H9 (cell line): ENCODE measurements at regions not wholly inside any gene's neighbourhood (a gene's known extent, or its start where the extent isn't known, plus 50 kb on each side); places are given as distances from the start of the nearest gene placed in this dataset.

Source experiments
- DNase-seq: peaks from one replicate; pipeline ENCODE4 v3.0.0-alpha.2; 2017
- H2AFZ ChIP-seq: one replicate; pipeline ENCODE4 v1.6.1; 2013; ENCODE audit warnings: mild to moderate bottlenecking, low read length, control low read depth, moderate library complexity
- H2AK5ac ChIP-seq: 2 replicates; pipeline ENCODE4 v1.6.1; 2013; ENCODE audit warnings: low read length, control low read depth, mixed read lengths; ENCODE audit not compliant: insufficient read length
- H2BK120ac ChIP-seq: one replicate; pipeline ENCODE4 v1.6.1; 2013; ENCODE audit warnings: low read depth, mild to moderate bottlenecking, low read length, control low read depth, inconsistent platforms; ENCODE audit not compliant: poor library complexity, severe bottlenecking
- H2BK12ac ChIP-seq: 2 replicates; pipeline ENCODE4 v1.6.1; 2013; ENCODE audit warnings: low read length, control low read depth, mixed read lengths, low read depth; ENCODE audit not compliant: insufficient read length
- H2BK15ac ChIP-seq: 2 replicates; pipeline ENCODE4 v1.6.1; 2013; ENCODE audit warnings: low read depth, low read length, control low read depth
- H2BK20ac ChIP-seq: one replicate; pipeline ENCODE4 v1.6.1; 2013; ENCODE audit warnings: low read depth, mild to moderate bottlenecking, low read length, control low read depth, inconsistent platforms; ENCODE audit not compliant: poor library complexity, severe bottlenecking
- H2BK5ac ChIP-seq: 2 replicates; pipeline ENCODE4 v1.6.1; 2013; ENCODE audit warnings: low read length, control low read depth, mixed read lengths; ENCODE audit not compliant: insufficient read length
- H3K14ac ChIP-seq: 2 replicates; pipeline ENCODE4 v1.6.1; 2013; ENCODE audit warnings: low read length, control low read depth; ENCODE audit not compliant: insufficient read depth
- H3K18ac ChIP-seq: 2 replicates; pipeline ENCODE4 v1.6.1; 2013; ENCODE audit warnings: low read depth, mild to moderate bottlenecking, mixed read lengths, low read length, control low read depth; ENCODE audit not compliant: insufficient read length
- H3K23ac ChIP-seq: 2 replicates; pipeline ENCODE4 v1.6.1; 2013; ENCODE audit warnings: low read length, control low read depth, mixed read lengths, low read depth; ENCODE audit not compliant: insufficient read length
- H3K23me2 ChIP-seq: 2 replicates; pipeline ENCODE4 v1.6.1; 2013; ENCODE audit warnings: low read depth, mild to moderate bottlenecking, mixed read lengths, low read length, control low read depth; ENCODE audit not compliant: insufficient read length, poor library complexity, severe bottlenecking
- H3K27ac ChIP-seq: 2 replicates; pipeline ENCODE4 v1.5.1; 2013; ENCODE audit warnings: low read length, control low read depth, mixed read lengths, low read depth; ENCODE audit not compliant: insufficient read length
- H3K27me3 ChIP-seq: 2 replicates; pipeline ENCODE4 v1.6.1; 2013; ENCODE audit warnings: low read length, control low read depth, inconsistent platforms; ENCODE audit not compliant: insufficient read depth
- H3K4ac ChIP-seq: 2 replicates; pipeline ENCODE4 v1.6.1; 2013; ENCODE audit warnings: low read depth, mild to moderate bottlenecking, control low read depth, inconsistent platforms, low read length, moderate library complexity
- H3K4me1 ChIP-seq: 2 replicates; pipeline ENCODE4 v1.6.1; 2013; ENCODE audit warnings: low read length, control low read depth, inconsistent platforms; ENCODE audit not compliant: insufficient read depth
- H3K4me2 ChIP-seq: 2 replicates; pipeline ENCODE4 v1.6.1; 2013; ENCODE audit warnings: low read length, control low read depth, mixed read lengths; ENCODE audit not compliant: insufficient read length, insufficient read depth
- H3K56ac ChIP-seq: 2 replicates; pipeline ENCODE4 v1.6.1; 2013; ENCODE audit warnings: low read depth, mild to moderate bottlenecking, mixed read lengths, low read length, control low read depth; ENCODE audit not compliant: insufficient read length
- H3K79me1 ChIP-seq: 2 replicates; pipeline ENCODE4 v1.6.1; 2013; ENCODE audit warnings: low read depth, mild to moderate bottlenecking, moderate library complexity, low read length, control low read depth, inconsistent platforms; ENCODE audit not compliant: insufficient read depth, poor library complexity, severe bottlenecking
- H3K79me2 ChIP-seq: 2 replicates; pipeline ENCODE4 v1.6.1; 2013; ENCODE audit warnings: low read length, control low read depth, inconsistent platforms; ENCODE audit not compliant: insufficient read depth
- H3K9ac ChIP-seq: 2 replicates; pipeline ENCODE4 v1.6.1; 2013; ENCODE audit warnings: low read length, control low read depth, mixed read lengths; ENCODE audit not compliant: insufficient read length; ENCODE audit errors: extremely low read depth
- H3K9me3 ChIP-seq: one replicate; pipeline ENCODE4 v1.6.1; 2013; ENCODE audit warnings: low read depth, low read length, inconsistent platforms; ENCODE audit not compliant: control insufficient read depth
- H3T11ph ChIP-seq: one replicate; pipeline ENCODE4 v1.6.1; 2013; ENCODE audit warnings: mild to moderate bottlenecking, low read length, control low read depth, inconsistent platforms
- H4K20me1 ChIP-seq: one replicate; pipeline ENCODE4 v1.6.1; 2013; ENCODE audit not compliant: control insufficient read depth, insufficient read length, insufficient read depth
- H4K5ac ChIP-seq: 2 replicates; pipeline ENCODE4 v1.6.1; 2013; ENCODE audit warnings: low read depth, mild to moderate bottlenecking, mixed read lengths, low read length, control low read depth; ENCODE audit not compliant: insufficient read length
- H4K8ac ChIP-seq: replicated peaks from 2 replicates; pipeline ENCODE4 v1.6.1; 2013; ENCODE audit warnings: low read length, control low read depth, mixed read lengths, low read depth; ENCODE audit not compliant: insufficient read length
- H4K91ac ChIP-seq: 2 replicates; pipeline ENCODE4 v1.6.1; 2013; ENCODE audit warnings: low read depth, mild to moderate bottlenecking, moderate library complexity, mixed read lengths, low read length, control low read depth; ENCODE audit not compliant: insufficient read length
- H3K27ac Mint-ChIP-seq, 3 experiments: 2 replicates in 2 of 3; 3 replicates in 1 of 3; pipeline ENCODE4 v1.8.0; 2020 to 2021; ENCODE audit warnings: mixed read lengths in 3 of 3, mild to moderate bottlenecking in 1 of 3, moderate library complexity in 1 of 3
- H3K27me3 Mint-ChIP-seq: 2 replicates; pipeline ENCODE4 v1.8.0; 2021; ENCODE audit warnings: low read depth, mild to moderate bottlenecking, moderate library complexity, mixed read lengths
- H3K36me3 Mint-ChIP-seq, 3 experiments: 2 replicates in 2 of 3; 3 replicates in 1 of 3; pipeline ENCODE4 v1.8.0; 2020 to 2021; ENCODE audit warnings: low read depth in 3 of 3, mixed read lengths in 3 of 3; ENCODE audit not compliant: insufficient read depth in 1 of 3
- H3K4me1 Mint-ChIP-seq, 2 experiments: 2 replicates each; pipeline ENCODE4 v1.8.0; 2020; ENCODE audit warnings: mixed read lengths in 2 of 2
- H3K4me3 Mint-ChIP-seq, 2 experiments: 2 replicates in 1 of 2; 3 replicates in 1 of 2; pipeline ENCODE4 v1.8.0; 2020 to 2021; ENCODE audit warnings: mild to moderate bottlenecking in 2 of 2, mixed read lengths in 2 of 2, moderate library complexity in 1 of 2
- H3K9me3 Mint-ChIP-seq, 2 experiments: 2 replicates in 1 of 2; 3 replicates in 1 of 2; pipeline ENCODE4 v1.8.0; 2020; ENCODE audit warnings: mild to moderate bottlenecking in 2 of 2, mixed read lengths in 2 of 2, moderate library complexity in 1 of 2
- WGBS: extraction: QIAGEN DNeasy Blood & Tissue Kit; methylation state at CpG from one replicate; pipeline ENCODE4 v1.1.7; 2013; ENCODE audit warnings: missing lambda C conversion rate, low lambda C conversion rate, mixed read lengths; ENCODE audit not compliant: insufficient read length; ENCODE audit errors: extremely low coverage; 5-methylcytosine and 5-hydroxymethylcytosine counted together
- TF ChIP-seq, protein P1 (sequence below): fragments of 200-600 bp; sonication (generic); conservative IDR thresholded peaks from 3 replicates; pipeline ENCODE4 v1.8.0; 2021; ENCODE audit warnings: antibody characterized with exemption, mild to moderate bottlenecking

DNA sequence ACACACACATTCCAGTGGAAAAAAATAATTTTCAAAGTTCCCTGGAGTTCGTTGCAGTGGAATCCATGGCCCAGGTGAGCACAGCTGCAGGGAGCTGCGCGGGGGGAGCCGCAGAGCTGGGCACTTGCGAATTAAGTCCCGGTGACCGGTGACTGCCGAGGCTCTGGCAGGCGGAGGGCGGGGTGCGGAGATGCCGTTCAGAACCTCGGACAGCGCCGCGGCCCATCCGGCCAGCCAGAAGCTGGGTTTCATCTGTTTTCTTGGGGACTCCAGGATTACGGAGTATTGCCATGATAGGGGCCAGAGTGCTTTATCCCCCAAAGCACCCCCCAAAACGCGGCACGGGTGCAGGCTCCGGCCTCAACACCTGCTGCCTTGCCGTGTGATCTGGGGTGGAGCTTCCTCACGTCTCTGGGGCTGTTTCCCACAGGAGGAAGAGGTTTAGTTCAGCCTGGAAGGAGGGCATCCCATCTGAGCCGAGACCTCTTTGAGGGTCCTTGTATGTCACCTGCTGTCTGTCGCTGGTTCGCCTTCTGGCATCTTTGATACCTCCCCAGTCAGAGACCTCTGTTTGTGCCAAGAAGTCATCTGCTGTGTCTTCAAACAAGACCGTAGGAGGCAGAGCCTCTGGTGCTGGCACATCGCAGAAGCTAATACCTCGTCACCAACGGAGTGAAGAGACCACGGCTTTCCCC, 99.4 kb downstream of the YTHDF1 start:
- Histone ChIP-seq H3T11ph (no peak overlapping the region), H3K23me2 (no peaks in the 10 kb centered on the region), H3K23ac (no peak overlapping the region), H4K20me1 (no peaks in the 10 kb centered on the region), H4K8ac (no peak overlapping the region), H3K14ac (no peak overlapping the region; the same call in 1 of the 2 replicates), H3K18ac (no peak overlapping the region), H3K4ac (no peak overlapping the region), H2AFZ (no peak overlapping the region), H2BK120ac (no peak overlapping the region), H3K27ac (no peak overlapping the region), H3K56ac (no peak overlapping the region), H2BK5ac (no peak overlapping the region), H2BK12ac (no peak overlapping the region), H3K4me2 (no peak overlapping the region), H2BK20ac (no peak overlapping the region), H3K27me3 (no peaks in the 10 kb centered on the region; the same call in 1 of the 2 replicates), H3K9me3 (no peaks in the 10 kb centered on the region), H4K91ac (no peak overlapping the region), H4K5ac (no peak overlapping the region), H3K79me2 (no peaks in the 10 kb centered on the region), H3K79me1 (no peaks in the 10 kb centered on the region), H3K9ac (no peak overlapping the region), H2AK5ac (no peak overlapping the region), H3K4me1 (no peaks in the 10 kb centered on the region), H2BK15ac (no peak overlapping the region)
- peaks cover 0 to 3% of the 10 kb centered on the region in 2 experiments; a peak in 2 of 5 replicates for H3K9me3 Mint-ChIP-seq
- H3K27ac Mint-ChIP-seq = no peak overlapping the region
- peaks cover 57% of the 10 kb centered on the region for H3K27me3 Mint-ChIP-seq
- no peaks in the 10 kb centered on the region for H3K36me3 Mint-ChIP-seq
- DNase-seq = peak; percentile 67
- WGBS = no CpG with 5 or more reads among the region's 32 CpGs
- TF ChIP-seq, protein P1, sequence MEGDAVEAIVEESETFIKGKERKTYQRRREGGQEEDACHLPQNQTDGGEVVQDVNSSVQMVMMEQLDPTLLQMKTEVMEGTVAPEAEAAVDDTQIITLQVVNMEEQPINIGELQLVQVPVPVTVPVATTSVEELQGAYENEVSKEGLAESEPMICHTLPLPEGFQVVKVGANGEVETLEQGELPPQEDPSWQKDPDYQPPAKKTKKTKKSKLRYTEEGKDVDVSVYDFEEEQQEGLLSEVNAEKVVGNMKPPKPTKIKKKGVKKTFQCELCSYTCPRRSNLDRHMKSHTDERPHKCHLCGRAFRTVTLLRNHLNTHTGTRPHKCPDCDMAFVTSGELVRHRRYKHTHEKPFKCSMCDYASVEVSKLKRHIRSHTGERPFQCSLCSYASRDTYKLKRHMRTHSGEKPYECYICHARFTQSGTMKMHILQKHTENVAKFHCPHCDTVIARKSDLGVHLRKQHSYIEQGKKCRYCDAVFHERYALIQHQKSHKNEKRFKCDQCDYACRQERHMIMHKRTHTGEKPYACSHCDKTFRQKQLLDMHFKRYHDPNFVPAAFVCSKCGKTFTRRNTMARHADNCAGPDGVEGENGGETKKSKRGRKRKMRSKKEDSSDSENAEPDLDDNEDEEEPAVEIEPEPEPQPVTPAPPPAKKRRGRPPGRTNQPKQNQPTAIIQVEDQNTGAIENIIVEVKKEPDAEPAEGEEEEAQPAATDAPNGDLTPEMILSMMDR = no peak
- peaks cover 2 to 3% of the 10 kb centered on the region in 2 experiments; a peak in 2 of 4 replicates for H3K4me1 Mint-ChIP-seq
- no peak overlapping the region for H3K4me3 Mint-ChIP-seq
